GM12878 (cell line): ENCODE measurements at regions not wholly inside any gene's neighbourhood (a gene's known extent, or its start where the extent isn't known, plus 50 kb on each side); places are given as distances from the start of the nearest gene placed in this dataset.

Source experiments
- ATAC-seq: fragments of 200-7000 bp; cut with Tn5 transposase; 3 replicates; pipeline ENCODE4 v1.9.1; 2020; ENCODE audit warnings: mild to moderate bottlenecking, moderate library complexity
- BruUV-seq: library from RNA; stranded (reverse); fragments of 400-500 nt; replicated peaks from 2 replicates; lab custom pipeline; 2021; lab: Mats Ljungman, UMichigan
- CTCF ChIA-PET: fragments of 300-600 bp; sonication (Branson Sonifier 250); formaldehyde crosslinking; extraction: SDS; loops from one replicate; lab custom pipeline; 2021; ENCODE audit warnings: inconsistent platforms; lab: Yijun Ruan, JAX
- POLR2A ChIA-PET: fragments of 350-600 bp; formaldehyde crosslinking; extraction: SDS; loops from one replicate; lab custom pipeline; 2021; ENCODE audit warnings: inconsistent platforms; lab: Charles Lee
- RAD21 ChIA-PET: fragments of 300-600 bp; sonication (Branson Sonifier 250); formaldehyde crosslinking; loops from one replicate; lab custom pipeline; 2023; ENCODE audit warnings: antibody characterized with exemption; ENCODE audit not compliant: unreplicated experiment; lab: Charles Lee
- SMC1A ChIA-PET: fragments of 300-600 bp; sonication (Branson Sonifier 250); formaldehyde crosslinking; loops from one replicate; lab custom pipeline; 2023; ENCODE audit not compliant: unreplicated experiment, uncharacterized antibody; lab: Charles Lee
- DNase-seq: peaks from one replicate; pipeline ENCODE4 v3.0.0-alpha.2; 2011; ENCODE audit warnings: low read depth, low spot score
- FAIRE-seq: peaks from 3 replicates; lab custom pipeline; 2011; peaks lifted over from hg19 to GRCh38; lab: Jason Lieb, UNC
- H2AFZ ChIP-seq: 2 replicates; pipeline ENCODE4 v1.6.0; 2011; ENCODE audit warnings: low read depth, low read length, control low read depth; ENCODE audit not compliant: control insufficient read depth
- H3K27ac ChIP-seq: 2 replicates; pipeline ENCODE4 v1.5.1; 2011; ENCODE audit warnings: control low read depth; ENCODE audit not compliant: control insufficient read depth, insufficient read depth
- H3K27me3 ChIP-seq, 2 experiments: replicated peaks in 1 of 2; 2 replicates each; pipeline versions ENCODE4 v1.6.0 to v1.6.1; 2011; ENCODE audit warnings: low read length in 1 of 2; ENCODE audit not compliant: control insufficient read depth in 2 of 2, insufficient read depth in 2 of 2
- H3K36me3 ChIP-seq, 2 experiments: 2 replicates each; pipeline ENCODE4 v1.5.1; 2011; ENCODE audit warnings: low read length in 1 of 2; ENCODE audit not compliant: control insufficient read depth in 2 of 2, insufficient read depth in 2 of 2
- H3K4me1 ChIP-seq: 2 replicates; pipeline ENCODE4 v1.6.1; 2011; ENCODE audit warnings: mild to moderate bottlenecking, low read length, moderate library complexity, mixed read lengths; ENCODE audit not compliant: control insufficient read depth, insufficient read depth
- H3K4me2 ChIP-seq: 2 replicates; pipeline ENCODE4 v1.6.0; 2011; ENCODE audit warnings: control low read depth; ENCODE audit not compliant: control insufficient read depth, insufficient read depth
- H3K4me3 ChIP-seq: fragments of 200-600 bp; sonication (generic); 2 replicates; pipeline ENCODE4 v1.5.1; 2016
- H3K79me2 ChIP-seq: 2 replicates; pipeline ENCODE4 v1.6.0; 2011; ENCODE audit warnings: low read length; ENCODE audit not compliant: control insufficient read depth, insufficient read depth
- H3K9ac ChIP-seq: 2 replicates; pipeline ENCODE4 v1.8.0; 2011; ENCODE audit warnings: low read length, control low read depth, mixed read lengths; ENCODE audit not compliant: control insufficient read depth, insufficient read depth
- H3K9me3 ChIP-seq: replicated peaks from 3 replicates; pipeline ENCODE4 v1.5.1; 2011; ENCODE audit warnings: mild to moderate bottlenecking, low read length; ENCODE audit not compliant: control insufficient read depth, insufficient read depth
- H4K20me1 ChIP-seq: 2 replicates; pipeline ENCODE4 v1.6.0; 2011; ENCODE audit not compliant: control insufficient read depth, insufficient read depth
- BCLAF1 ChIP-seq: fragments of 450-650 bp; IDR thresholded peaks from 2 replicates; pipeline ENCODE4 v1.6.1; 2017; ENCODE audit warnings: antibody characterized with exemption, mild to moderate bottlenecking, moderate library complexity
- BMI1 ChIP-seq: fragments of 450-650 bp; IDR thresholded peaks from 2 replicates; pipeline ENCODE4 v1.6.1; 2016; ENCODE audit warnings: mild to moderate bottlenecking, moderate library complexity, borderline replicate concordance
- CTCF ChIP-seq, 3 experiments: IDR thresholded peaks in 2 of 3; conservative IDR thresholded peaks in 1 of 3; 2 replicates each; pipeline ENCODE4 v1.5.1; 2011; ENCODE audit warnings: low read depth in 3 of 3, low read length in 3 of 3, mild to moderate bottlenecking in 3 of 3, control low read depth in 2 of 3, moderate library complexity in 2 of 3, inconsistent platforms in 1 of 3, mixed read lengths in 1 of 3; ENCODE audit not compliant: control insufficient read depth in 2 of 3, insufficient read depth in 1 of 3; ENCODE audit errors: extremely low read depth in 1 of 3
- MYB ChIP-seq: fragments of 150-350 bp; IDR thresholded peaks from 2 replicates; pipeline ENCODE4 v1.6.1; 2014; ENCODE audit warnings: mild to moderate bottlenecking, low read depth, low read length, borderline replicate concordance
- PAX8 ChIP-seq: fragments of 450-650 bp; IDR thresholded peaks from 2 replicates; pipeline ENCODE4 v1.6.1; 2017; ENCODE audit warnings: mild to moderate bottlenecking, moderate library complexity
- STAT1 ChIP-seq: fragments of 450-650 bp; conservative IDR thresholded peaks from 2 replicates; pipeline ENCODE4 v1.6.1; 2014; ENCODE audit warnings: antibody characterized with exemption, mild to moderate bottlenecking
- TAF1 ChIP-seq: IDR thresholded peaks from 2 replicates; pipeline ENCODE4 v1.6.1; 2011; ENCODE audit warnings: mild to moderate bottlenecking, low read depth, low read length, borderline replicate concordance
- ZSCAN29 ChIP-seq: fragments of 450-650 bp; IDR thresholded peaks from 2 replicates; pipeline ENCODE4 v1.6.1; 2017; ENCODE audit warnings: mild to moderate bottlenecking, moderate library complexity
- ZZZ3 ChIP-seq: IDR thresholded peaks from 2 replicates; pipeline ENCODE4 v1.6.1; 2011; ENCODE audit warnings: low read depth; ENCODE audit not compliant: control insufficient read depth, insufficient read length
- in situ Hi-C: fragments of 300-500 bp; cut with MboI; formaldehyde crosslinking; loops from 9 replicates; pipeline ENCODE4 v1.14.3; 2018; ENCODE audit warnings: mixed read lengths
- intact Hi-C: fragments of 100-400 bp; cut with micrococcal nuclease; formaldehyde crosslinking; loops from one replicate; pipeline ENCODE4 v1.14.2; 2022; ENCODE audit not compliant: unreplicated experiment

GRCh38 chr17:69950701-69951418 lies 124.2 kb upstream of the KCNJ16 start:
- ChIA-PET CTCF (no interaction called here), RAD21 (no interaction called here), SMC1A (interaction anchor here (1.2 kb wide), 1 partner anchor 21 kb away, joined by 3 read pairs; no protein-coding TSS in a partner anchor), POLR2A (no interaction called here)
- Histone ChIP-seq H3K36me3 (no peaks in the 10 kb centered on the region), H4K20me1 (no peaks in the 10 kb centered on the region), H3K27ac (no peak overlapping the region), H3K9me3 (no peaks in the 10 kb centered on the region), H3K4me3 (no peak overlapping the region), H3K4me2 (no peak overlapping the region), H3K79me2 (no peaks in the 10 kb centered on the region), H3K4me1 (no peaks in the 10 kb centered on the region), H3K27me3 (no peaks in the 10 kb centered on the region), H3K9ac (no peak overlapping the region), H2AFZ (no peak overlapping the region)
- no TSS peak for BruUV-seq
- TF ChIP-seq BCLAF1: no peak
- TF ChIP-seq BMI1: no peak
- TF ChIP-seq MYB: no peak
- no peak for TF ChIP-seq PAX8
- no peak for TF ChIP-seq TAF1
- no peak for TF ChIP-seq STAT1
- no peak for TF ChIP-seq ZZZ3
- TF ChIP-seq CTCF (IDR thresholded peaks at IDR 0.05 in 2 of 3, conservative IDR thresholded peaks at IDR 0.05 in 1 of 3; ENCODE audit: control insufficient read depth in 2 of 3, extremely low read depth in 1 of 3, insufficient read depth in 1 of 3, low read depth in 3 of 3, low read length in 3 of 3): no peak
- no peak for TF ChIP-seq ZSCAN29
- in situ Hi-C loops: no loop called here
- ATAC-seq (no peak), FAIRE-seq (no peak), DNase-seq (no peak)
- intact Hi-C loops: no loop called here
